ENCODE measurements at regions not wholly inside any gene's neighbourhood (a gene's known extent, or its start where the extent isn't known, plus 50 kb on each side); places are given as distances from the start of the nearest gene placed in this dataset.

GRCh38 chr2:64708829-64709228, 55.1 kb upstream of the SERTAD2 start:
- Histone ChIP-seq H3K9ac (ENCODE audit: low read length) (no peak overlapping the region), H3K27ac (ENCODE audit: low read length) (no peak overlapping the region), H3K27me3 (ENCODE audit: low read length) (no peaks in the 10 kb centered on the region), H3K9me2 (replicated peaks; ENCODE audit: low read length) (no peaks in the 10 kb centered on the region), H3K36me3 (ENCODE audit: low read depth, low read length) (no peaks in the 10 kb centered on the region), H3K4me2 (ENCODE audit: low read length) (no peak overlapping the region), H3K79me2 (ENCODE audit: low read length) (peaks cover 9% of the 10 kb centered on the region; the same call in 1 of the 2 replicates), H3K4me3 (ENCODE audit: low read length) (no peak overlapping the region), H3F3A (ENCODE audit: low read length, unreplicated experiment) (no peaks in the 10 kb centered on the region), H2AFZ (ENCODE audit: low read length) (no peak overlapping the region), H3K4me1 (ENCODE audit: insufficient read depth, low read length) (no peaks in the 10 kb centered on the region; the same call in 1 of the 2 replicates), H4K20me1 (ENCODE audit: low read length) (no peaks in the 10 kb centered on the region), H3K9me3 (ENCODE audit: low read length) (no peaks in the 10 kb centered on the region)
- ChIA-PET POLR2A (ENCODE audit: unreplicated experiment) (no interaction called here), CTCF (no interaction called here)
- TF ChIP-seq EZH2 (IDR thresholded peaks at IDR 0.05; ENCODE audit: low read length, unreplicated experiment) (no peak), EZH2phosphoT487 (IDR thresholded peaks at IDR 0.05; ENCODE audit: borderline replicate concordance, low read length) (no peak), CTCF (conservative IDR thresholded peaks at IDR 0.05; ENCODE audit: low read depth, low read length) (no peak)
- DNase-seq (no peak), ATAC-seq (no peak)
- BruUV-seq (replicated peaks), result no TSS peak
- intact Hi-C loops (cut with micrococcal nuclease), result no loop called here

DNA sequence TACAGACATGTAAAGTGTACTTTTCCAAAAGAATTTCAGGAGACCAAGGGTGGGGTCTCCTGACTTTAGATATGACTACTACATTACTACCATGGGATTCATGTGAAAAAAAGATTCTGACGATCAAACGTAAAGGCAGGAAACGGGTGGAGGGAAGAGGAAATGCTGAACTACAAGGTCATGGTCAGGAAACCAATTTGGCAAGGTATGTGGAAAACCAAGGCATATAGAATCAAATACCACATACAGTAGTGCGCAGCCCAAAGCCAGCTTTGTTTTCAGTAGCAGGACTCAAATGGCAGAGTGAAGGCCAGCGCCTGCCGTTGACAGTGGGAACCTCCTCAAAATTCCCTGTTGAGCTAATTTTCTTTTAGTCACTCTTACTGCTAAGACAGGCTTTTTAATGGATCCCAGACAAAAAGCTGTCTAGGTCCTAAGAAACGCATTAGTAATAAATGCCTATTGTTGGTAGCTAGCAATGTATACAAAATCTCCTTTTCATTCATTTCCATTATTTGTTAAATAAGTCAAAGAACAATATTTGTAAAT, 57.6 kb upstream of the SERTAD2 start:
- no peak overlapping the region for H3K9ac ChIP-seq (ENCODE audit: low read length)
- no peaks in the 10 kb centered on the region for H3K9me3 ChIP-seq (ENCODE audit: low read length)
- ATAC-seq, result no peak
- ChIA-PET POLR2A (ENCODE audit: unreplicated experiment) (no interaction called here), CTCF (no interaction called here)
- no peak for DNase-seq
- no peaks in the 10 kb centered on the region for H3F3A ChIP-seq (ENCODE audit: low read length, unreplicated experiment)
- TF ChIP-seq EZH2phosphoT487 (IDR thresholded peaks at IDR 0.05; ENCODE audit: borderline replicate concordance, low read length), result no peak
- no peak for TF ChIP-seq EZH2 (IDR thresholded peaks at IDR 0.05; ENCODE audit: low read length, unreplicated experiment)
- TF ChIP-seq CTCF (conservative IDR thresholded peaks at IDR 0.05; ENCODE audit: low read depth, low read length), result no peak
- H2AFZ ChIP-seq (ENCODE audit: low read length), result no peak overlapping the region
- H4K20me1 ChIP-seq (ENCODE audit: low read length), result no peaks in the 10 kb centered on the region
- no TSS peak for BruUV-seq (replicated peaks)
- no peak overlapping the region for H3K4me2 ChIP-seq (ENCODE audit: low read length)
- no peaks in the 10 kb centered on the region for H3K9me2 ChIP-seq (replicated peaks; ENCODE audit: low read length)
- H3K27me3 ChIP-seq (ENCODE audit: low read length), result no peaks in the 10 kb centered on the region
- no peaks in the 10 kb centered on the region; the same call in 1 of the 2 replicates for H3K4me1 ChIP-seq (ENCODE audit: insufficient read depth, low read length)
- 0 out of 2 replicates have a peak, but pooled peaks cover 5% of the 10 kb centered on the region for H3K79me2 ChIP-seq (ENCODE audit: low read length)
- H3K4me3 ChIP-seq (ENCODE audit: low read length), result no peak overlapping the region
- no peak overlapping the region for H3K27ac ChIP-seq (ENCODE audit: low read length)
- H3K36me3 ChIP-seq (ENCODE audit: low read depth, low read length), result no peaks in the 10 kb centered on the region
- intact Hi-C loops (cut with micrococcal nuclease), result no loop called here

- ATAC-seq, result no peak
- no peaks in the 10 kb centered on the region for H3F3A ChIP-seq (ENCODE audit: low read length, unreplicated experiment)
- no TSS peak for BruUV-seq (replicated peaks)
- no peak overlapping the region for H3K27ac ChIP-seq (ENCODE audit: low read length)
- H3K27me3 ChIP-seq (ENCODE audit: low read length), result no peaks in the 10 kb centered on the region
- ChIA-PET CTCF (no interaction called here), POLR2A (ENCODE audit: unreplicated experiment) (no interaction called here)
- H3K4me1 ChIP-seq (ENCODE audit: insufficient read depth, low read length), result no peaks in the 10 kb centered on the region; the same call in 1 of the 2 replicates
- H3K36me3 ChIP-seq (ENCODE audit: low read depth, low read length), result no peaks in the 10 kb centered on the region
- no peak overlapping the region for H3K4me3 ChIP-seq (ENCODE audit: low read length)
- DNase-seq, result no peak
- no peak overlapping the region for H3K4me2 ChIP-seq (ENCODE audit: low read length)
- no peaks in the 10 kb centered on the region for H4K20me1 ChIP-seq (ENCODE audit: low read length)
- intact Hi-C loops (cut with micrococcal nuclease), result no loop called here
- 0 out of 2 replicates have a peak, but pooled peaks cover 5% of the 10 kb centered on the region for H3K79me2 ChIP-seq (ENCODE audit: low read length)
- H3K9me3 ChIP-seq (ENCODE audit: low read length), result no peaks in the 10 kb centered on the region
- H3K9ac ChIP-seq (ENCODE audit: low read length), result no peak overlapping the region
- TF ChIP-seq EZH2 (IDR thresholded peaks at IDR 0.05; ENCODE audit: low read length, unreplicated experiment) (no peak), EZH2phosphoT487 (IDR thresholded peaks at IDR 0.05; ENCODE audit: borderline replicate concordance, low read length) (no peak), CTCF (conservative IDR thresholded peaks at IDR 0.05; ENCODE audit: low read depth, low read length) (no peak)
- H3K9me2 ChIP-seq (replicated peaks; ENCODE audit: low read length), result no peaks in the 10 kb centered on the region
- no peak overlapping the region for H2AFZ ChIP-seq (ENCODE audit: low read length)
These were observed 60.0 kb upstream of the SERTAD2 start for GRCh38 chr2:64713686-64714085.

Data from PC-3 (cell line).